ENCODE measurements at regions not wholly inside any gene's neighbourhood (a gene's known extent, or its start where the extent isn't known, plus 50 kb on each side); places are given as distances from the start of the nearest gene placed in this dataset.

DNA sequence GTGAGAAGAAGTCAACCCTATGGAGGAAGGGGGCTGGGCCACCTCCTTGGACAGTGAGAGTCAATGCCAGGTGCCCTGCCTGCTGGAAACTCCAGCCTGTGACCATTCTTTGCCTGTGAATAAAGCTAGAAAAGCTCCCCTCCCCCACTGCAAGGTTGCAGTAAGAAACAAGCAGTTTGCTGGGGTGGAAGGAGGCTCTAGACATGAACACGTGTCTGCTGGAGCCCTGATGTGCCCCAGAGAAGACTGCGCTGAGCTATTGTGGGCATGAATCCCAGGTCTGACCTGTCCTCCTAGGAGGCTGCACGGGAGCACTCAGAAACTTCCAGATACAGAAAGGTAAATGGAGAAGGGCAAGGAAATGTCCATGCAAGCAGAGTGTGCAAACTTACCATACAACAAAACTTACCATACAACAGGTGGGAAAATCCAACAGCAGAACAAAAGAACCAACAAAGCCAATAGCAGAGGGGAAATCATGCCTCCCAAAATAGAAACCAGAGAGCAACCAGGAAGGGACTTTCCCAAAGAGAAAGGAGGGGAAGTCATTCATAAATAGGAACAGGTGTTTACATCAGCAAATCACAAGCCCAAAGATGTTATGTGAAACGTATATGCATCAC is 278.7 kb downstream of the BCL2 start:
- ATAC-seq = no peak
- TF ChIP-seq TCF4 (CRISPR knock-in tag; IDR thresholded peaks at IDR 0.05; ENCODE audit: borderline replicate concordance) = no peak
- TF ChIP-seq PPARA (CRISPR knock-in tag; IDR thresholded peaks at IDR 0.05; ENCODE audit: borderline replicate concordance) = no peak
- no peak for TF ChIP-seq CSDC2 (CRISPR knock-in tag; IDR thresholded peaks at IDR 0.05)

DNA sequence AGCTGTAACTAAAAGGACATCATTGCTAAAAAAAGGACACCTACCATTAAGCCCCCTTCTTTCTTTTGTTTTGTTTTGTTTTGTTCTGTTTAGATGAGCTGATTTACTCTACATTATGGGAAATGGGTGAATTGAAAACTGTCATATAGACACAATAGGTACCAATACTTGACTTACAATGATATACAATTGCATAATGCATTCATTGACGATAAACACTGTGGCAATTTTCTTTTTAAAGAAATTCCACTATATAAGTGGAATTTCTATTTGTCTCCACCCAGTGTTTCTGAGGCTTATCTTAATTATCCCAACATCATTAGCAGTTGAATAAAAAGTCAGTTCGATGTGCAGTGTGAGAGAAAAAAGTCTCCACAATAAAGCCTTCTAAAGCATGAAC is 282.1 kb downstream of the BCL2 start:
- TF ChIP-seq TOX (CRISPR knock-in tag; IDR thresholded peaks at IDR 0.05; ENCODE audit: borderline replicate concordance) (no peak), ZFP3 (CRISPR knock-in tag; IDR thresholded peaks at IDR 0.05) (no peak), ESRRG (CRISPR knock-in tag; IDR thresholded peaks at IDR 0.05) (no peak), RARB (CRISPR knock-in tag; IDR thresholded peaks at IDR 0.05) (no peak), ARNTL (CRISPR knock-in tag; IDR thresholded peaks at IDR 0.05; ENCODE audit: borderline replicate concordance, low read depth) (no peak), ISL1 (CRISPR knock-in tag; IDR thresholded peaks at IDR 0.05) (no peak), ZNF70 (CRISPR knock-in tag; IDR thresholded peaks at IDR 0.05) (no peak), CSDC2 (CRISPR knock-in tag; IDR thresholded peaks at IDR 0.05) (no peak), ZNF565 (CRISPR knock-in tag; conservative IDR thresholded peaks at IDR 0.05; ENCODE audit: low read depth) (no peak), SNAI2 (CRISPR knock-in tag; IDR thresholded peaks at IDR 0.05) (no peak), POU6F1 (CRISPR knock-in tag; IDR thresholded peaks at IDR 0.05; ENCODE audit: borderline replicate concordance, low read depth) (no peak), PATZ1 (CRISPR knock-in tag; IDR thresholded peaks at IDR 0.05; ENCODE audit: borderline replicate concordance) (no peak), ZC3H10 (CRISPR knock-in tag; IDR thresholded peaks at IDR 0.05) (no peak), GLIS3 (CRISPR knock-in tag; IDR thresholded peaks at IDR 0.05) (no peak), OSR1 (CRISPR knock-in tag; IDR thresholded peaks at IDR 0.05) (no peak), TCF4 (CRISPR knock-in tag; IDR thresholded peaks at IDR 0.05; ENCODE audit: borderline replicate concordance) (no peak)
- TF ChIP-seq, protein P1, sequence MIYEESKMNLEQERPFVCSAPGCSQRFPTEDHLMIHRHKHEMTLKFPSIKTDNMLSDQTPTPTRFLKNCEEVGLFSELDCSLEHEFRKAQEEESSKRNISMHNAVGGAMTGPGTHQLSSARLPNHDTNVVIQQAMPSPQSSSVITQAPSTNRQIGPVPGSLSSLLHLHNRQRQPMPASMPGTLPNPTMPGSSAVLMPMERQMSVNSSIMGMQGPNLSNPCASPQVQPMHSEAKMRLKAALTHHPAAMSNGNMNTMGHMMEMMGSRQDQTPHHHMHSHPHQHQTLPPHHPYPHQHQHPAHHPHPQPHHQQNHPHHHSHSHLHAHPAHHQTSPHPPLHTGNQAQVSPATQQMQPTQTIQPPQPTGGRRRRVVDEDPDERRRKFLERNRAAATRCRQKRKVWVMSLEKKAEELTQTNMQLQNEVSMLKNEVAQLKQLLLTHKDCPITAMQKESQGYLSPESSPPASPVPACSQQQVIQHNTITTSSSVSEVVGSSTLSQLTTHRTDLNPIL (CRISPR knock-in tag; IDR thresholded peaks at IDR 0.05; ENCODE audit: low read depth) = no peak
- TF ChIP-seq, protein P2, sequence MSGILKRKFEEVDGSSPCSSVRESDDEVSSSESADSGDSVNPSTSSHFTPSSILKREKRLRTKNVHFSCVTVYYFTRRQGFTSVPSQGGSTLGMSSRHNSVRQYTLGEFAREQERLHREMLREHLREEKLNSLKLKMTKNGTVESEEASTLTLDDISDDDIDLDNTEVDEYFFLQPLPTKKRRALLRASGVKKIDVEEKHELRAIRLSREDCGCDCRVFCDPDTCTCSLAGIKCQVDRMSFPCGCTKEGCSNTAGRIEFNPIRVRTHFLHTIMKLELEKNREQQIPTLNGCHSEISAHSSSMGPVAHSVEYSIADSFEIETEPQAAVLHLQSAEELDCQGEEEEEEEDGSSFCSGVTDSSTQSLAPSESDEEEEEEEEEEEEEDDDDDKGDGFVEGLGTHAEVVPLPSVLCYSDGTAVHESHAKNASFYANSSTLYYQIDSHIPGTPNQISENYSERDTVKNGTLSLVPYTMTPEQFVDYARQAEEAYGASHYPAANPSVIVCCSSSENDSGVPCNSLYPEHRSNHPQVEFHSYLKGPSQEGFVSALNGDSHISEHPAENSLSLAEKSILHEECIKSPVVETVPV (CRISPR knock-in tag; IDR thresholded peaks at IDR 0.05) = no peak
- no peak for ATAC-seq

- no peak for ATAC-seq
- TF ChIP-seq ESRRG (CRISPR knock-in tag; IDR thresholded peaks at IDR 0.05) (no peak), SNAI2 (CRISPR knock-in tag; IDR thresholded peaks at IDR 0.05) (0 out of 2 replicates have a peak, but pooled peaks have one; percentile 27), TCF4 (CRISPR knock-in tag; IDR thresholded peaks at IDR 0.05; ENCODE audit: borderline replicate concordance) (peak; percentile 79)
Observed at GRCh38 chr18:63031375-63031774, 288.2 kb downstream of the BCL2 start.

Measured in SK-N-SH treated with all-trans-retinoic acid at 6 μM for 48 hours (cell line).